ENCODE measurements at regions not wholly inside any gene's neighbourhood (a gene's known extent, or its start where the extent isn't known, plus 50 kb on each side); places are given as distances from the start of the nearest gene placed in this dataset. TPM values are rescaled to one million over a fixed set of nuclear protein-coding genes. Genes with fewer than 3 reads are reported as not detected.

GRCh38 chr9:119453980-119454379, 84.7 kb upstream of the BRINP1 start:
- no peak for DNase-seq

DNA sequence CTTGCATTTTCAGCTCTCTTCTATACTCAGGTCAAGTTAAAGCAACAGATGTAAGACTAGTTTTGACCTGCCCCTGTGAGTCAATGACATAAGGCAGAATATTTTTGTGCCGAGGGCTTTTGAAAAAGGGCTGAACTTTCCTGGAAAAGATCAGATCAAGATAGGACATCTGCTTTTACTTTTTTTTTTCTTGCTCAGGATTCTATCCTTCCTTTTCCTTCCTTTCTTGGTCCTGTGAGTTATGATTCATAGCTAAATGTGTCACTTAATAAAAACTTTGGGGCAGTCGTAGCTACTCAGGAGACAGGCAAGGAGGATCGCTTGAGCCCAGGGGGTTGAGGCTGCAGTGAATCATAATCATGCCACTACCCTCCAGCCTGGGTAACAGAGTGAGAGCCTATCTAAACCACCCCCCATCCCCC, 84.3 kb upstream of the BRINP1 start:
- no peak for DNase-seq

DNA sequence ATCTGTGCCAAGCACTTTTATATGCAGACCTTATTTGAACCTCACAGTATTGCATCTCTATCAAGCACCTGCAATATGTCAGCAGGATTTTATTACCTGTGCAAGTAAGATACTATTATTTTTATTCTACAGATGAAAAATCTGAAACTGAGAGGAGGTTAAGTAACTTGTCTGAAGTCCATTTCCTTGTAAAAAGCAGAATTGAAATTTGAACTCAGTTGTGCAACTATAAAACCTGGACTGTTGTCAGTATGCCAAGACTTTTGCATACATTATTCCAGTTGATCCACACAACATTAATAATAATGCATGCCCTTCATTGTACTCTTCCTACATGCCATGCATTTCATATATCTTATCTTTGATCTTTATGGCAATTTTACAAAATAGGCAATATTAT, 82.2 kb upstream of the BRINP1 start:
- no peak for DNase-seq

- DNase-seq = no peak
Observed at GRCh38 chr9:119443179-119443578, 73.9 kb upstream of the BRINP1 start.

GRCh38 chr9:119441832-119442231, 72.6 kb upstream of the BRINP1 start:
- DNase-seq = no peak

GRCh38 chr9:119441338-119441737, 72.1 kb upstream of the BRINP1 start:
- no peak for DNase-seq

GRCh38 chr9:119436261-119436660, 67.0 kb upstream of the BRINP1 start:
- DNase-seq = no peak

GRCh38 chr9:119435076-119435475, 65.8 kb upstream of the BRINP1 start:
- no peak for DNase-seq

- DNase-seq = no peak
Observed at GRCh38 chr9:119432428-119432827, 63.2 kb upstream of the BRINP1 start.

DNA sequence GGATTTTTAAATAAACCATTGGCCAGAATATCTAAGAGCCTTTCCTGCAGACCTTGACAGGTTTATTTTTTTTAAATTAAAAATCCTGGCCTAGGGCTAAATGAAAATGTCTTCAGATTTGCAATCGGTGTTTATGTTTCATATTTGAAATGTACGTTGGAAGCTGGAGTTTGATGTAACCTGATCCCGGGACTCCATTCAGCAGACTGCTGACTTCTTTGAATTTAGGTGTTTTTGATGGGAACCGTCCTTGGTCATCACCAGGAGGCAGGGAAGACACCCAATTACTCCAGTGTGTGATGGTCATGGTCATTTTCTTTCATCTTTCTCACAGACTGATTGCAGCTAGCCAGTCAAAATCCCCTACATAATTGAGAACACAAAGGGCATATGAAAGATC, 60.1 kb upstream of the BRINP1 start:
- no peak for DNase-seq

DNA sequence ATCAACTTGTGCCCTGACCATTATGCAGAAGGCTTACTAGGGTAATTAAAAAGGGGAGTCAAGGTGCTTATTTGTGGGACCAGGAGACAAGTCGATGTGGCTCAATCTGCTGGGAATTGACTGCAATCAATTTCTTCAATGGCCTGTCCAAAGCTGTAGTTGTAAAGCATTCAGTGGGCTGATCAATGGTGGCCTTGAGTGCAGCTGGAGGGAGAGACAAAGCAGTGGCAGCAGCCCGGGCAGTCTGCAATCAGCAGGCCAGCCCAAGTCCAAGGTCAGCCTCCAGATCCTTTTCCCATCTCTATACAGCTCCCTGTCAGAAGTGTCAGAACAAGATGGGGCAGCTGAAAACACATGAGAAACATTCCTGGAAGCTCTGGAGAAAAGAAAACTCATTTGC, 51.0 kb upstream of the BRINP1 start:
- no peak for DNase-seq

Small RNA genes lying in the stretch of these regions (small RNA-seq; reads per million reads assigned to genes)
- not detected for gene MIR147A

Data from occipital lobe (tissue), 2 donors.